A549 (cell line): ENCODE measurements at regions not wholly inside any gene's neighbourhood (a gene's known extent, or its start where the extent isn't known, plus 50 kb on each side); places are given as distances from the start of the nearest gene placed in this dataset.

ENCODE experiments used
- ATAC-seq, 2 experiments: fragments of 200-7000 bp in 1 of 2; fragments of >200 bp in 1 of 2; cut with Nextera tagmentation in 1 of 2; cut with Tn5 transposase in 1 of 2; 3 replicates each; pipeline versions ENCODE4 v1.8.0 to v1.9.1; 2018 to 2020; ENCODE audit warnings: mild to moderate bottlenecking in 1 of 2, moderate library complexity in 1 of 2
- CTCF ChIA-PET: fragments of 300-600 bp; sonication (Branson Sonifier 250); formaldehyde crosslinking; extraction: SDS; loops from one replicate; lab custom pipeline; 2021; ENCODE audit warnings: antibody characterized with exemption, inconsistent platforms; lab: Yijun Ruan, JAX
- POLR2A ChIA-PET: fragments of 350-600 bp; formaldehyde crosslinking; extraction: SDS; loops from one replicate; lab custom pipeline; 2021; ENCODE audit warnings: antibody characterized with exemption, inconsistent platforms; lab: Yijun Ruan, JAX
- DNase-seq, 2 experiments: peaks; one replicate each; pipeline versions ENCODE4 v3.0.0 to v3.0.0-alpha.2; 2011 to 2016; ENCODE audit warnings: low read depth in 1 of 2, low spot score in 1 of 2
- FAIRE-seq: peaks from 2 replicates; lab custom pipeline; 2011; peaks lifted over from hg19 to GRCh38; lab: Jason Lieb, UNC
- H3K27ac ChIP-seq, 2 experiments: fragments of >200 bp; sonication (Bioruptor Twin); formaldehyde crosslinking; 3 replicates each; pipeline ENCODE4 v1.5.1; 2016 to 2017
- H3K4me1 ChIP-seq: fragments of >200 bp; sonication (Bioruptor Twin); formaldehyde crosslinking; 3 replicates; pipeline ENCODE4 v1.6.1; 2016
- H3K4me2 ChIP-seq: fragments of >200 bp; sonication (Bioruptor Twin); formaldehyde crosslinking; 3 replicates; pipeline ENCODE4 v1.6.1; 2016
- H3K4me3 ChIP-seq: fragments of >200 bp; sonication (Bioruptor Twin); formaldehyde crosslinking; 3 replicates; pipeline ENCODE4 v1.5.1; 2016
- H3K9me3 ChIP-seq: fragments of >200 bp; sonication (Bioruptor Twin); formaldehyde crosslinking; 3 replicates; pipeline ENCODE4 v1.6.1; 2016
- GATA3 ChIP-seq: IDR thresholded peaks from 2 replicates; pipeline ENCODE4 v1.6.1; 2012; ENCODE audit warnings: borderline replicate concordance
- HEYL ChIP-seq: fragments of 250-450 bp; sonication (Bioruptor Pico); IDR thresholded peaks from 2 replicates; pipeline ENCODE4 v1.8.0; 2021; ENCODE audit warnings: mild to moderate bottlenecking, moderate library complexity
- KDM1A ChIP-seq: fragments of 200-600 bp; sonication (generic); IDR thresholded peaks from 2 replicates; pipeline ENCODE4 v1.6.1; 2016; ENCODE audit warnings: low read depth, mild to moderate bottlenecking
- NR3C1 ChIP-seq: fragments of >200 bp; sonication (Bioruptor Twin); formaldehyde crosslinking; IDR thresholded peaks from 3 replicates; pipeline ENCODE4 v1.6.1; 2017
- PHF8 ChIP-seq: fragments of 200-600 bp; sonication (generic); IDR thresholded peaks from 2 replicates; pipeline ENCODE4 v1.6.1; 2016; ENCODE audit warnings: low read depth, mild to moderate bottlenecking, antibody characterized with exemption, moderate library complexity, borderline replicate concordance
- SMC3 ChIP-seq: fragments of >200 bp; sonication (Bioruptor Twin); formaldehyde crosslinking; IDR thresholded peaks from 3 replicates; pipeline ENCODE4 v1.6.1; 2018; ENCODE audit warnings: inconsistent platforms
- TP53 ChIP-seq: fragments of 250-450 bp; sonication (Bioruptor Pico); IDR thresholded peaks from 2 replicates; pipeline ENCODE4 v1.5.0; 2021; ENCODE audit warnings: mild to moderate bottlenecking, moderate library complexity
- WGBS: methylation state at CpG from one replicate; pipeline ENCODE4 v1.1.6; 2017; ENCODE audit errors: missing lambda C conversion rate; 5-methylcytosine and 5-hydroxymethylcytosine counted together
- TF ChIP-seq, protein P1 (sequence below): IDR thresholded peaks from 2 replicates; pipeline ENCODE4 v1.6.1; 2012
- TF ChIP-seq, protein P2 (sequence below): fragments of 200-600 bp; sonication (generic); IDR thresholded peaks from 2 replicates; pipeline ENCODE4 v1.6.1; 2016; ENCODE audit warnings: antibody characterized with exemption, mild to moderate bottlenecking, moderate library complexity
- TF ChIP-seq, protein P3 (sequence below): fragments of >200 bp; sonication (Bioruptor Twin); formaldehyde crosslinking; IDR thresholded peaks from 3 replicates; pipeline ENCODE4 v1.5.1; 2016
- TF ChIP-seq, protein P4 (sequence below): fragments of >200 bp; sonication (Bioruptor Twin); formaldehyde crosslinking; IDR thresholded peaks from 3 replicates; pipeline ENCODE4 v1.6.1; 2016
- TF ChIP-seq, protein P5 (sequence below): fragments of 450-650 bp; IDR thresholded peaks from 2 replicates; pipeline ENCODE4 v1.6.1; 2014; ENCODE audit warnings: antibody characterized with exemption
- TF ChIP-seq, protein P6 (sequence below): IDR thresholded peaks from 2 replicates; pipeline ENCODE4 v1.6.1; 2012

DNA sequence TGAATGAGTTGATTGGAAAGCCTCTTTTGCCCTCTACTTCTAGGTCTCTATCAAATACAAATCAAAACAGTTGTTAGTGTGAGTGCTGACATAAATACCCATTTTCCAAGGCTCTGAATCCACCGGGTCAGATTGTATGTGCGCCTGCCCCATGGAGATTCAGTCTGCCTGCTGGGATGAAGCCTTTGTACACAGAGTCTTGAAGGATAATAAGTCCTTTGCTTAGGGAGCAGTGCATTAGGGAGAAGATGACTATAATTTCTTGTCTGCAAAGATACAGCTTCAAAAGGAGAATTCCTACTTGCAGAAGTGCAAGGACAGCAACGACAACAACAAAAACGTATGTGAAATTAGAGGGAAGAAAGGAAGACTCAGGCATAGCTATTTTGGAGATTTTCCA, 90.3 kb upstream of the VRK1 start:
- Histone ChIP-seq H3K4me1 (no peaks in the 10 kb centered on the region), H3K9me3 (no peaks in the 10 kb centered on the region), H3K4me3 (no peak overlapping the region), H3K4me2 (no peak overlapping the region), H3K27ac (no peak overlapping the region)
- 41% methylated on average over 4 of the region's 4 CpGs for WGBS
- FAIRE-seq: no peak
- ChIA-PET POLR2A (no interaction called here), CTCF (interaction anchor here (0.7 kb wide), 1 partner anchor 112 kb away, joined by 4 read pairs; no protein-coding TSS in a partner anchor)
- no peak for TF ChIP-seq NR3C1
- TF ChIP-seq, protein P1, sequence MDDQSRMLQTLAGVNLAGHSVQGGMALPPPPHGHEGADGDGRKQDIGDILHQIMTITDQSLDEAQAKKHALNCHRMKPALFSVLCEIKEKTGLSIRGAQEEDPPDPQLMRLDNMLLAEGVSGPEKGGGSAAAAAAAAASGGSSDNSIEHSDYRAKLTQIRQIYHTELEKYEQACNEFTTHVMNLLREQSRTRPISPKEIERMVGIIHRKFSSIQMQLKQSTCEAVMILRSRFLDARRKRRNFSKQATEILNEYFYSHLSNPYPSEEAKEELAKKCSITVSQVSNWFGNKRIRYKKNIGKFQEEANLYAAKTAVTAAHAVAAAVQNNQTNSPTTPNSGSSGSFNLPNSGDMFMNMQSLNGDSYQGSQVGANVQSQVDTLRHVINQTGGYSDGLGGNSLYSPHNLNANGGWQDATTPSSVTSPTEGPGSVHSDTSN: no peak
- TF ChIP-seq TP53 (CRISPR knock-in tag): no peak
- TF ChIP-seq, protein P2, sequence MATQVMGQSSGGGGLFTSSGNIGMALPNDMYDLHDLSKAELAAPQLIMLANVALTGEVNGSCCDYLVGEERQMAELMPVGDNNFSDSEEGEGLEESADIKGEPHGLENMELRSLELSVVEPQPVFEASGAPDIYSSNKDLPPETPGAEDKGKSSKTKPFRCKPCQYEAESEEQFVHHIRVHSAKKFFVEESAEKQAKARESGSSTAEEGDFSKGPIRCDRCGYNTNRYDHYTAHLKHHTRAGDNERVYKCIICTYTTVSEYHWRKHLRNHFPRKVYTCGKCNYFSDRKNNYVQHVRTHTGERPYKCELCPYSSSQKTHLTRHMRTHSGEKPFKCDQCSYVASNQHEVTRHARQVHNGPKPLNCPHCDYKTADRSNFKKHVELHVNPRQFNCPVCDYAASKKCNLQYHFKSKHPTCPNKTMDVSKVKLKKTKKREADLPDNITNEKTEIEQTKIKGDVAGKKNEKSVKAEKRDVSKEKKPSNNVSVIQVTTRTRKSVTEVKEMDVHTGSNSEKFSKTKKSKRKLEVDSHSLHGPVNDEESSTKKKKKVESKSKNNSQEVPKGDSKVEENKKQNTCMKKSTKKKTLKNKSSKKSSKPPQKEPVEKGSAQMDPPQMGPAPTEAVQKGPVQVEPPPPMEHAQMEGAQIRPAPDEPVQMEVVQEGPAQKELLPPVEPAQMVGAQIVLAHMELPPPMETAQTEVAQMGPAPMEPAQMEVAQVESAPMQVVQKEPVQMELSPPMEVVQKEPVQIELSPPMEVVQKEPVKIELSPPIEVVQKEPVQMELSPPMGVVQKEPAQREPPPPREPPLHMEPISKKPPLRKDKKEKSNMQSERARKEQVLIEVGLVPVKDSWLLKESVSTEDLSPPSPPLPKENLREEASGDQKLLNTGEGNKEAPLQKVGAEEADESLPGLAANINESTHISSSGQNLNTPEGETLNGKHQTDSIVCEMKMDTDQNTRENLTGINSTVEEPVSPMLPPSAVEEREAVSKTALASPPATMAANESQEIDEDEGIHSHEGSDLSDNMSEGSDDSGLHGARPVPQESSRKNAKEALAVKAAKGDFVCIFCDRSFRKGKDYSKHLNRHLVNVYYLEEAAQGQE: no peak
- no peak for TF ChIP-seq HEYL (CRISPR knock-in tag)
- TF ChIP-seq, protein P3, sequence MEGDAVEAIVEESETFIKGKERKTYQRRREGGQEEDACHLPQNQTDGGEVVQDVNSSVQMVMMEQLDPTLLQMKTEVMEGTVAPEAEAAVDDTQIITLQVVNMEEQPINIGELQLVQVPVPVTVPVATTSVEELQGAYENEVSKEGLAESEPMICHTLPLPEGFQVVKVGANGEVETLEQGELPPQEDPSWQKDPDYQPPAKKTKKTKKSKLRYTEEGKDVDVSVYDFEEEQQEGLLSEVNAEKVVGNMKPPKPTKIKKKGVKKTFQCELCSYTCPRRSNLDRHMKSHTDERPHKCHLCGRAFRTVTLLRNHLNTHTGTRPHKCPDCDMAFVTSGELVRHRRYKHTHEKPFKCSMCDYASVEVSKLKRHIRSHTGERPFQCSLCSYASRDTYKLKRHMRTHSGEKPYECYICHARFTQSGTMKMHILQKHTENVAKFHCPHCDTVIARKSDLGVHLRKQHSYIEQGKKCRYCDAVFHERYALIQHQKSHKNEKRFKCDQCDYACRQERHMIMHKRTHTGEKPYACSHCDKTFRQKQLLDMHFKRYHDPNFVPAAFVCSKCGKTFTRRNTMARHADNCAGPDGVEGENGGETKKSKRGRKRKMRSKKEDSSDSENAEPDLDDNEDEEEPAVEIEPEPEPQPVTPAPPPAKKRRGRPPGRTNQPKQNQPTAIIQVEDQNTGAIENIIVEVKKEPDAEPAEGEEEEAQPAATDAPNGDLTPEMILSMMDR: no peak
- no peak for TF ChIP-seq SMC3
- ATAC-seq: no peak
- DNase-seq: no peak

DNA sequence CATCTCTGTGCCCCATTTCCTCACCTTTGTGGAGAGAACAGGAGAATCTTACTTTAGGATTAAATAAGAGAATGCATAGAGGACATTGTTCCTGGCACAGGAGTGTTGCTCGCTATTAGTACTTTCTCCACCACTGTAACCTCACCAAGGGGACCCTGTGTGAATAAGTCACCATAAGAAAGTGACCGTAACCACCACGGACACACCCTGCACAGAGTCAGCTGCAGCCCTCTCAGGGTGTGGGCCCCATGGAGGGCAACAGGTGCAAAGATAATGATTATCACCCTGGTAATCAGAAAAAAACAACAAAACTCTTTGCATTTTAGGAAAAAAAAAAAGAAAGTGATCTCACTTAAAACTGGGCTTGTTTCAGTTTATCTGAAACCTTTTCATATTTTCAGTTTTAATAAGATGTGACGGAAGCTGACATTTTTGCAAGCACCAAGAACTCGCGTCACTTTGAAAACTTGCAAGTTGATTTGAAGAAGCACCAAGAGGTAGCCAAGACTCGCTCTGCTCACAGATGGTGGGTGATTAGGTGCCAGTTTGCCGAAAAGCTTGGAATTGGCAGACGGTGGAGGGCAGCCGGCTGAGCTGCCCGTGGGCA, 87.0 kb upstream of the VRK1 start:
- WGBS: 61% methylated on average over 11 of the region's 11 CpGs
- ChIA-PET POLR2A (no interaction called here), CTCF (interaction anchor here (1.2 to 1.6 kb wide), 3 partner anchors 14 to 31 kb away, joined by 3 to 5 read pairs (median 3); no protein-coding TSS in a partner anchor)
- H3K4me1 ChIP-seq: no peaks in the 10 kb centered on the region
- no peak overlapping the region for H3K27ac ChIP-seq
- H3K9me3 ChIP-seq: no peaks in the 10 kb centered on the region
- no peak for ATAC-seq
- TF ChIP-seq, protein P4, sequence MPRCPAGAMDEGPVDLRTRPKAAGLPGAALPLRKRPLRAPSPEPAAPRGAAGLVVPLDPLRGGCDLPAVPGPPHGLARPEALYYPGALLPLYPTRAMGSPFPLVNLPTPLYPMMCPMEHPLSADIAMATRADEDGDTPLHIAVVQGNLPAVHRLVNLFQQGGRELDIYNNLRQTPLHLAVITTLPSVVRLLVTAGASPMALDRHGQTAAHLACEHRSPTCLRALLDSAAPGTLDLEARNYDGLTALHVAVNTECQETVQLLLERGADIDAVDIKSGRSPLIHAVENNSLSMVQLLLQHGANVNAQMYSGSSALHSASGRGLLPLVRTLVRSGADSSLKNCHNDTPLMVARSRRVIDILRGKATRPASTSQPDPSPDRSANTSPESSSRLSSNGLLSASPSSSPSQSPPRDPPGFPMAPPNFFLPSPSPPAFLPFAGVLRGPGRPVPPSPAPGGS: no peak
- TF ChIP-seq, protein P5, sequence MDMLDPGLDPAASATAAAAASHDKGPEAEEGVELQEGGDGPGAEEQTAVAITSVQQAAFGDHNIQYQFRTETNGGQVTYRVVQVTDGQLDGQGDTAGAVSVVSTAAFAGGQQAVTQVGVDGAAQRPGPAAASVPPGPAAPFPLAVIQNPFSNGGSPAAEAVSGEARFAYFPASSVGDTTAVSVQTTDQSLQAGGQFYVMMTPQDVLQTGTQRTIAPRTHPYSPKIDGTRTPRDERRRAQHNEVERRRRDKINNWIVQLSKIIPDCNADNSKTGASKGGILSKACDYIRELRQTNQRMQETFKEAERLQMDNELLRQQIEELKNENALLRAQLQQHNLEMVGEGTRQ: no peak
- TF ChIP-seq KDM1A: no peak
- TF ChIP-seq, protein P3: no peak
- TF ChIP-seq PHF8: no peak
- TF ChIP-seq, protein P6, sequence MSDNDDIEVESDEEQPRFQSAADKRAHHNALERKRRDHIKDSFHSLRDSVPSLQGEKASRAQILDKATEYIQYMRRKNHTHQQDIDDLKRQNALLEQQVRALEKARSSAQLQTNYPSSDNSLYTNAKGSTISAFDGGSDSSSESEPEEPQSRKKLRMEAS: no peak
- no peak for TF ChIP-seq GATA3
- TF ChIP-seq, all 56 proteins: peak for 0
- H3K4me3 ChIP-seq: no peak overlapping the region
- DNase-seq (no peak), FAIRE-seq (no peak)
- no peak overlapping the region for H3K4me2 ChIP-seq
